ENCODE measurements at regions not wholly inside any gene's neighbourhood (a gene's known extent, or its start where the extent isn't known, plus 50 kb on each side); places are given as distances from the start of the nearest gene placed in this dataset.

DNA sequence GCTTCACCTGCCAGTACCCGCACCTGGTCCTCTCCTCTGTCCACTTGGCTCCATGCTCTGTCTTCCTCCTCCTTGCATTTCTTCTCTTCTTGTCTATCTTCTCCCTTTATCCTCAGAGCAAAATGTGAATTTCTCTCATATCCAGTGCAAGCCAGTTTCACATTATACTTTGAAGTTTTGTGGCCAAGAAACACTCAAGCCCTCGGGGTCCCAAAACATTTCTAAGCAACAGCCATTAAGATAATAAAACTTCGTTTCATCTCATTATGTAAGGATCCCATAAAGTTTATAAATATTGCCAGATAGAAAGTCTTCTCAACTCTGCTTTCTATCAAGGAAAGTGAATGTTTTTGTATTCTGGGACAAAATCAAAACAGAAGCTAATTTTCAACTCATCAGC lies 178.8 kb downstream of the SNX18 start:
- TF ChIP-seq, protein P1, sequence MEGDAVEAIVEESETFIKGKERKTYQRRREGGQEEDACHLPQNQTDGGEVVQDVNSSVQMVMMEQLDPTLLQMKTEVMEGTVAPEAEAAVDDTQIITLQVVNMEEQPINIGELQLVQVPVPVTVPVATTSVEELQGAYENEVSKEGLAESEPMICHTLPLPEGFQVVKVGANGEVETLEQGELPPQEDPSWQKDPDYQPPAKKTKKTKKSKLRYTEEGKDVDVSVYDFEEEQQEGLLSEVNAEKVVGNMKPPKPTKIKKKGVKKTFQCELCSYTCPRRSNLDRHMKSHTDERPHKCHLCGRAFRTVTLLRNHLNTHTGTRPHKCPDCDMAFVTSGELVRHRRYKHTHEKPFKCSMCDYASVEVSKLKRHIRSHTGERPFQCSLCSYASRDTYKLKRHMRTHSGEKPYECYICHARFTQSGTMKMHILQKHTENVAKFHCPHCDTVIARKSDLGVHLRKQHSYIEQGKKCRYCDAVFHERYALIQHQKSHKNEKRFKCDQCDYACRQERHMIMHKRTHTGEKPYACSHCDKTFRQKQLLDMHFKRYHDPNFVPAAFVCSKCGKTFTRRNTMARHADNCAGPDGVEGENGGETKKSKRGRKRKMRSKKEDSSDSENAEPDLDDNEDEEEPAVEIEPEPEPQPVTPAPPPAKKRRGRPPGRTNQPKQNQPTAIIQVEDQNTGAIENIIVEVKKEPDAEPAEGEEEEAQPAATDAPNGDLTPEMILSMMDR (IDR thresholded peaks at IDR 0.05) = no peak
- no peak for TF ChIP-seq POLR2A (IDR thresholded peaks at IDR 0.05)
